IPS-NIHi11 (cell line): ENCODE measurements at regions not wholly inside any gene's neighbourhood (a gene's known extent, or its start where the extent isn't known, plus 50 kb on each side); places are given as distances from the start of the nearest gene placed in this dataset.

Experiments used
- DNase-seq: peaks from one replicate; pipeline ENCODE4 v3.0.0; 2012; ENCODE audit warnings: mixed read lengths, low spot score

- no peak for DNase-seq
Observed at GRCh38 chr5:173763410-173763809, 124.7 kb upstream of the CPEB4 start.

GRCh38 chr5:173764332-173765028, 123.7 kb upstream of the CPEB4 start:
- peak; percentile 73 for DNase-seq

- no peak for DNase-seq
Observed at GRCh38 chr5:173765029-173765644, 123.0 kb upstream of the CPEB4 start.

DNA sequence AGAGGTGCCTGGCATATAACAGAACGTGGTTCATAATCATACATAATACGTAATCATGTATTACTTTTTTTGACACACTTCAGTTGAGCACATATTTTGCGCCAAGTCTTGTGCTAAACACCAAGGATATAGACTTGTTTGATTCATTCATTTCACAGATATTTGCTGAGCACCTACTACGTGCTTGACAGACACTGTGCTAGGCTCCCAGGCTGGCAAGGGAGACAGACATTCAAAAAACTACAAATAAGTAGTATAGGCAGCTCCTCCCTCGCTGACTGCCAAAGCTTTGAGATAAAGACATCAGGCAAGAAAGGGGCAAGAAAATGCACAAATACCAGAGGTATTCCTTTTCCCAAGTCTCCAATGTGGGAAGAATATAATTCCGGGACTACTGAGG, 122.5 kb upstream of the CPEB4 start:
- no peak for DNase-seq

DNA sequence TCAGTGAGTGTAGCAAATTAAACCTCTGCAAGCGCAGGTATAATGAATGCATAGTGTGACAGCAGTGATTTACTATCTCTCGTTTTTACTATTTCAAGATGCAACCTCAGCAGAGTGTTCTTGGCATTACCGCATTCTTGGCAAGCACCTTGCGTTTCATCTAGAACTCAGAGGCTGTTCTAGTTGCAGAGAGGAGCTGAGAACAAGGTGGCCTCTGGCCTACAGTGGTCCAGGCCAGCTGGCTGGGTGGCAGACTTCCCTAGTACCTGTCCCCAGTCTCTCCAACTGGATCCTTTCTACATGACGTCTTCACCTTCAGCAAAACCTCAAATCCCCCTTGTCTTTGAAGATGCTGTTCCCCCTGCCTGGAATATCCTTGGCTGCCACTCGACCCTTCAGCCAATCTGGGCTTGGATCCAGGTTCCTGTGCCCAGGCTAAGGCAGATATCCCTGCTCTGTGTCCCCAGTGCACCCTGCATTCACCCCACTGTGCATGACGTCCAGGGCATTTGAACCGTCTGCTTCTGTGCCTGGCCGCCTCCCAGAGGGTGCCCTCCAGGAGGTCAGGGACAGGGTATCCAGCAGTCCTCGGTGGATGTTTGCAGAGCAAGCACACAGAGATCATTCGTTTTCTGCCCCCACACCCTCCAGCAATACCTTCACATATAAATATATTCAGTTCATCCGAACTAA, 120.4 kb upstream of the CPEB4 start:
- DNase-seq = no peak

DNA sequence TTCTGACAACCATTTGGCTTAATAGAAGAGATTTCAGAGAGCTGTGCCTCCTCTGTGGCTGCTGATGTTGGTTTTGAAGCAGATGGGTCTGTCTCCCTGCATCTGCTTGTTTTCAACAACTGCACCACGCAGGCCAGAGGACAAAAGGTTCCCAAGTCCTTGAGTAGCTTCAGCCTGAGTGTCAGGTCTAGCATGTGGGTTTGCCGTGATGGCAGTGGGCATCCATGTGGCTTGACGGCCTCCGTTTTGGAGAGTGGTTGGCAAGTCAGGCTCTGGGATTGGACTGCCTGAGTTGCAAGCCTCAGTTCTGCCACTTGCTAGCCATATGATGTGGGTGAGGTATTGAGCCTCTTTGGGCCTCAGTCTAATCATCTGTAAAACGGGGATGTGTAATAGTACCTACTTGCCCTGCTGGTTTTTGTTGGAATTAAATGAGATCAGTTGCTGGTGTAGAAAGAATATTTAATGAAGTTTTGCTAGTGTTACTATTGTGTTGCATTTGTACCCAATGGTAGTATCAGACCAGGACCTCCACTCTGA, 119.8 kb upstream of the CPEB4 start:
- DNase-seq = no peak

DNA sequence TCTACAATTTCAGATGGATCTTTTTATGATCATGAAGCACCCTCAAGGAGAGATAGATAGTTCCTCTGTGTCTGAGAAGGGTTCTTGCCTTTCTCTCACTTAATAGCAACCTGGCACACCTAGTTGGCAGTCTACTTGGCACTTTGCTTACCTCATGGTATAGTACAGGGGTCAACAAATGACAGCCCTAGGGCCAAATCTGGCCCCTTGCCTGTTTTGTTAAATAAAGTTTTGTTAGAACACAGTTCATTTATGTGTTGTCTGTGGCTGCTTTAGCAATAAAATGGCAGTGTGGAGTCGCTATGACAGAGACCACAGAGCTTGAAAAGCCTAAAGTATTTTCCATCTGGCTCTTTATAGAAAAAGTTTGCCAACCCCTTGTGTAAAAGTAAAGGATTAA, 119.3 kb upstream of the CPEB4 start:
- DNase-seq = no peak

GRCh38 chr5:173770637-173771036, 117.5 kb upstream of the CPEB4 start:
- DNase-seq = no peak

DNA sequence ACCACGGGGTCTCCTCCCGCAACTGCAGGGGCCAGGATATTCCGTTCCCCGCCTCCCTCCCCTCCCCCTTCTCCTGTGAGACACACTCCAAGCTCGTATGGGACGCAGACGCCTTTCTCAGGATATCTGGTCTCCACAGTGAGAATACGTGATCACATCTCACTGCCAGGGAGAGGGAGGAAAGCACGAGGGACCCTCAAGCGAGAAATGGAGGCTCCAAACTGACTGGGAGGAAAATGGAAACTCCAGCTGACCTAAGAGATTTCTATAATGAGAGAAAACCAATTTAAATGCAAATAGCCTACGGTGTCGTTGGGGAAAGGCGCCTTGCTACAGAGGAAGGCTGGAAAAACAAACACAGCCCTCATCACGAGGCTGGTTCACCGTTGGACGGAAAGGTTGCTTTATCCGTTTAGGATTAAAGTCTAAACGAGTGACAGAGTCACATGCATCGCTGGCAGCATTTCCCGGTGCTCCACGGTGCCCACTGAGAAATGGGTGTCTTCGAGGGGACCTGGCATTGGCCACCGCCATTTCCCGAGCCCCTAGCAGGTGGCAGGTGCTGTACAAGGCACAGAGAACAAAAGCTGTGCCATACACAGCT, 116.9 kb upstream of the CPEB4 start:
- peak; percentile 54 for DNase-seq

DNA sequence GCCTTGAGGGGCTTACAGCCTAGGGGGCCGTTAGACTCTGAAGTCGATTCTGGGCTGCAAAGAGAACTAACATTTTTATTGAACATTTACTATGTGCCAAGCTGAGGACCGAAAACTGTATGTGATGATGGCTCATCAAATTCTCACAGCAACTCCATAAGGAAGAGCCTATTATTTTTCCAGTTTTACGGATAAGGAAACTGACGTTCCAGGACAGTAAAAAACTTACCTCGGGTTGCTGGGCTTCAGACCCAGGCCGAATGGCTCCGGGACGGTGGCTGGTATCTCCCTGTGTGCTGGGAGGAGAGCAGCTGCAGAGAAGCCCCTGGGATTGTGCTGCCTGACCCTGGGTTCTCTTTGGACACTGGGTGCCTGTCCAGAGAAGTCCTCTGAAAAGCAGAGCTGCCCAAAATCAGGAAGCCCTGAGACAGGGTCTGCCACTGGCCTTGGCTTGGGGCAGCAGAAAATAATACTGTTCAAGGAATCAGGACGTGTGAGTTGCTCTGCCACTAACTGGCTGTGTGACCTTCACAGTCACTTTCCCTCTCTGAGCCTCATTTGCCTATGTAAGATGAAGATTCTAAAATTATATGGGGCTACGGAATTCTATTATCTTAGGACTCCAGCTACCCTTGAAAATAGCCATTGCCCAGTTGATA, 116.3 kb upstream of the CPEB4 start:
- no peak for DNase-seq

- no peak for DNase-seq
Observed at GRCh38 chr5:173772384-173773059, 115.6 kb upstream of the CPEB4 start.

DNA sequence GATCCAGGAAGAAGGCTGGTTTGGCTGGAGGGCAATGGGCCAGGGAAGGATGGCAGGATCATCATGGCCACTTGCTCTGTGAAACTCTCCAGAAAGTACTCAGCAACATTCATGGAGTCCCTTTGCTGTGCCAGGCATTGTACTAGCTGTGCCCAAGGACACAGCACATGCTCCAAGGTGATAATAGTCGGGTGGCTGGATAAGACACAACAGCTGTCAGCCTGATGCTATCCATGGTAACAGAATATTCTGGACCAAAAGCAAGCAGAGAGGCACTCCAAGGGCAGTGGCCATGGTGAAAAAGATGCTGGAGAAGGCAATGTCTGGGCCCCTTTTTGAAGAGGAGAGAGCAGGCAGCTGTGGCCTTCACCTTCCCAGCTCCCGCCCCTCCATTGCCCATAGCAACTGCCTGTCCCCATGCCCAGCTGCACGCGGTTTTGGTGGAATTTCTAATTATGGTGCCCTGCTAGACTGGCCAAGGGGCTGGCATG, 113.8 kb upstream of the CPEB4 start:
- no peak for DNase-seq

- no peak for DNase-seq
Observed at GRCh38 chr5:173775261-173776197, 112.6 kb upstream of the CPEB4 start.

GRCh38 chr5:173777149-173777548, 111.0 kb upstream of the CPEB4 start:
- DNase-seq = no peak

DNA sequence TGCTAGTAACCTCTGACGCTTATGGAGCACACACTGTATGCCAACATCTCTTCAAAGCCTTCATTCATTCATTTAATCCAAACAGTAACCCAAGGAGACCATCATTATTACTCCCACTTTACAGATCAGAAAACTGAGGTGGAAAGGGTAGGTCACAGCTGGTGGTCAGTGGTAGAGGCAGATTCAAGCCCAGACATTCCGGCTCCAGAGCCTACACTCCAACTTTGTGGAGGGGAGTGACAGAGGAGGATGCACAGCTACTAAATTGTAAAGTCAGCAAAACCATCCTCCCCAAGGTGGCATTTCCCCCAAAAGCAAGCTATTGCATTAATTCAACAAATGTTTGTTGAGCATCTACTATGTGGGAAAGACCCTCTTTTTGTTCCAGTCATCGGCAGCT, 110.5 kb upstream of the CPEB4 start:
- no peak for DNase-seq

DNA sequence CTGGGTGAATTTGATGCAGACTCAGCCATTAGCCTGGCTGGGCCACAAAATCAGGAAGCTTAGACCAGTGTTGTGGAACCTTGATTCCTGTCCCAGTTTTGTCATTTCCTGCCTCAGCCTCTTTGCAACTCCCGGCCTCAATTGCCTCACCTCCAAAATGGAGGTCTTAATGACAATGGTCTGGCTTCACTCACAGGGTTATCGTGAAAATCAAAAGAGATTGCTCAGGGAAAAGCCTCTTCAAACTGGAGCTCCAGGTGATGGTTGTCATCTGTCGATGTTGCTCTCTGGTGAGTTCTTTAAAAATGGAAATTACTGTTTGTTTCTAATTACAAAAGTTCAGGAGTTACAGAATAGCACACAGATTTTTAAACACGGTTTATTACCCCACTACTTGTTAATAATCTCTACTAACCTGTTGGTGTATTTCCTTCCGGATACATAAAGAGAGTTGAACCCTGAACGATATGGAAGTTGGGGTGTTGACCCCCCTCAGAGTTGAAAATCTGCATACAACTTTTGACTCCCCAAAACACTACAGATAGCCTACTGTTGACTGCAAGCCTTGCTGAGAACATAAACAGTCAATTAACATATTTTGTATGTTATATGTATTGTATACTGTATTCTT, 109.9 kb upstream of the CPEB4 start:
- DNase-seq = no peak

- no peak for DNase-seq
Observed at GRCh38 chr5:173778784-173779304, 109.3 kb upstream of the CPEB4 start.

DNA sequence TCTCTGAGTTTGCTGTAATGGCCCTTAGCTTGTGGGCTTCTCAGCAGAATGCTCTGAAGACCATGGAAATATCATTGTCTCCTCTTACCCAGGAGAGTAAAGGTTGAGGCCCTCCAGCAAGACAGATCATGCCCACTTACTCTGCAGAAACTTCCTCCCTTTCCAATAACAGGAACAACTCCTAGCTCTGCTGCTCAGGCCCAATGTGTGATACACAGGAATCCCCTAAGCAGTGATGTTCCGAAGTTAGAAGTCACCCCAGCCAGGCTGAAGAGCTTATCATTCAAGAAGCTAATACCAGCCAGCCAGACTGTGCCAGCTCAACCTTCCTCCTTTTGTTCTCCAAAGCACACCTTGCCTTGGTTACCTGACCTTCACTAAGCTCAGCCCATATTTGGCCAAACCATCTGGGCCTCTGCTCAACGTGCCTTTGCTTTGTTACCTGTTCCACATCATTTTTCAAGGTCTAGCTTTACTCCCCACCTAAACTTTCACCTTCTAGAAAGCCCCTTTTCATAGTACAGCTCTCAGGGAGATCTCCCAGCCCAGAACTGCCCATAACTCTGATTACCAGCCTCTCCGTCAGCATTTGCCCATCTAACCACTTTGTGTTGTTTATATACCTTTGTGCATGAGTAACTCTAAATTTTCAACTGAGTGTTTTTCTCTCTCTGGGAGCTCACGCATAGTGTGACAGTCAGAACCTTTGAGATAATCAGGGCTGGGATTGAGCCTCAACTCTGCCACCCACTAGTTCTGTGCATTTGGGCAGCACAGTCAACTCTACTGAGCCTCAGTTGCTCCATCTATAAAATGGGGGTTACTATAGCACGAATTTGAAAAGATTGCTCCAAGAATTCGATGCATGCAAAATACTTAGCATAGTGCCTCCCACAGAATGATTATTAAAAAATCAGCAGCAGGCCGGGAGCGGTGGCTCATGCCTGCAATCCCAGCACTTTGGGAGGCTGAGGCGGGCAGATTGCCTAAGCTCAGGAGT, 107.6 kb upstream of the CPEB4 start:
- no peak for DNase-seq
